ENCODE measurements at regions not wholly inside any gene's neighbourhood (a gene's known extent, or its start where the extent isn't known, plus 50 kb on each side); places are given as distances from the start of the nearest gene placed in this dataset.
"Not testable (repeated sequence)": the region's sequence is repeated elsewhere in the genome, so short reads cannot be mapped to it uniquely, and the experiment has no call there.

GRCh38 chr5:148740966-148741742 lies 85.3 kb upstream of the ADRB2 start:
- no peaks in the 10 kb centered on the region for H3K9me3 ChIP-seq (ENCODE audit: control extremely low read depth in 1 of 5, control insufficient read depth in 4 of 5, insufficient read depth in 2 of 5, low read depth in 1 of 5, low read length in 4 of 5)
- WGBS (ENCODE audit: insufficient coverage) = 100% methylated on average over 5 of the region's 9 CpGs
- no peak overlapping the region for H3K4me3 ChIP-seq (ENCODE audit: control insufficient read depth in 1 of 7, extremely low read depth in 1 of 7, insufficient read depth in 4 of 7, low read depth in 2 of 7, low read length in 6 of 7)
- no peaks in the 10 kb centered on the region for H3K27me3 ChIP-seq (replicated peaks in 2 of 5; ENCODE audit: control insufficient read depth in 4 of 5, insufficient read depth in 5 of 5, low read length in 4 of 5)
- CTCF ChIA-PET = interaction anchor here (0.7 to 18.3 kb wide), 44 partner anchors 9 to 522 kb away, joined by 3 to 361 read pairs (median 4); partner anchors contain the start of gene ADRB2
- no peaks in the 10 kb centered on the region for H3K36me3 ChIP-seq (ENCODE audit: control insufficient read depth in 4 of 4, insufficient read depth in 4 of 4, low read length in 3 of 4)
- peaks cover 0 to 15% (median 3%) of the 10 kb centered on the region in 4 experiments for H3K4me1 ChIP-seq (ENCODE audit: control extremely low read depth in 1 of 4, control insufficient read depth in 4 of 4, insufficient read depth in 4 of 4, low read length in 3 of 4)
- no peak overlapping the region for H3K27ac ChIP-seq (ENCODE audit: insufficient read depth in 1 of 2, low read depth in 1 of 2, low read length in 2 of 2, poor library complexity in 1 of 2, severe bottlenecking in 2 of 2)
- DNase-seq = peak; percentile 72 to 81 (median 74)
- POLR2A ChIA-PET = no interaction called here

GRCh38 chr5:148741766-148742165 lies 84.6 kb upstream of the ADRB2 start:
- DNase-seq; H3K27me3 ChIP-seq (replicated peaks in 2 of 5; ENCODE audit: control insufficient read depth in 4 of 5, insufficient read depth in 5 of 5, low read length in 4 of 5); H3K36me3 ChIP-seq (ENCODE audit: control insufficient read depth in 4 of 4, insufficient read depth in 4 of 4, low read length in 3 of 4); H3K27ac ChIP-seq (ENCODE audit: insufficient read depth in 1 of 2, low read depth in 1 of 2, low read length in 2 of 2, poor library complexity in 1 of 2, severe bottlenecking in 2 of 2); H3K9me3 ChIP-seq (ENCODE audit: control extremely low read depth in 1 of 5, control insufficient read depth in 4 of 5, insufficient read depth in 2 of 5, low read depth in 1 of 5, low read length in 4 of 5); H3K4me3 ChIP-seq (ENCODE audit: control insufficient read depth in 1 of 7, extremely low read depth in 1 of 7, insufficient read depth in 4 of 7, low read depth in 2 of 7, low read length in 6 of 7); POLR2A ChIA-PET: not testable (repeated sequence)
- CTCF ChIA-PET = interaction anchor here (0.9 to 18.3 kb wide), 33 partner anchors 9 to 377 kb away, joined by 3 to 361 read pairs (median 4); partner anchors contain the start of gene ADRB2
- H3K4me1 ChIP-seq (ENCODE audit: control extremely low read depth in 1 of 4, control insufficient read depth in 4 of 4, insufficient read depth in 4 of 4, low read length in 3 of 4) = peaks cover 0 to 21% (median 8%) of the 10 kb centered on the region in 4 experiments
- 93% methylated on average over 2 of the region's 3 CpGs for WGBS (ENCODE audit: insufficient coverage)

GRCh38 chr5:148744380-148744779 lies 82.0 kb upstream of the ADRB2 start:
- H3K36me3 ChIP-seq (ENCODE audit: control insufficient read depth in 4 of 4, insufficient read depth in 4 of 4, low read length in 3 of 4); H3K27ac ChIP-seq (ENCODE audit: insufficient read depth in 1 of 2, low read depth in 1 of 2, low read length in 2 of 2, poor library complexity in 1 of 2, severe bottlenecking in 2 of 2); H3K27me3 ChIP-seq (replicated peaks in 2 of 5; ENCODE audit: control insufficient read depth in 4 of 5, insufficient read depth in 5 of 5, low read length in 4 of 5); DNase-seq; POLR2A ChIA-PET; H3K4me3 ChIP-seq (ENCODE audit: control insufficient read depth in 1 of 7, extremely low read depth in 1 of 7, insufficient read depth in 4 of 7, low read depth in 2 of 7, low read length in 6 of 7); H3K9me3 ChIP-seq (ENCODE audit: control extremely low read depth in 1 of 5, control insufficient read depth in 4 of 5, insufficient read depth in 2 of 5, low read depth in 1 of 5, low read length in 4 of 5): not testable (repeated sequence)
- peaks cover 22 to 47% (median 34%) of the 10 kb centered on the region in 4 experiments for H3K4me1 ChIP-seq (ENCODE audit: control extremely low read depth in 1 of 4, control insufficient read depth in 4 of 4, insufficient read depth in 4 of 4, low read length in 3 of 4)
- CTCF ChIA-PET = interaction anchor here (0.8 to 18.3 kb wide), 8 partner anchors 12 to 387 kb away, joined by 3 to 361 read pairs (median 54); no protein-coding TSS in a partner anchor
- no CpG with 5 or more reads among the region's 1 CpG for whole genome bisulfite sequencing (ENCODE audit: insufficient coverage)

- POLR2A ChIA-PET = interaction anchor here (0.6 to 0.7 kb wide), 5 partner anchors 11 to 710 kb away, joined by 3 to 11 read pairs (median 4); no protein-coding TSS in a partner anchor
- H3K4me3 ChIP-seq (ENCODE audit: control insufficient read depth in 1 of 7, extremely low read depth in 1 of 7, insufficient read depth in 4 of 7, low read depth in 2 of 7, low read length in 6 of 7) = peak overlapping the region in 3 of 7 experiments; percentile 22 to 44 (median 39)
- H3K9me3 ChIP-seq (ENCODE audit: control extremely low read depth in 1 of 5, control insufficient read depth in 4 of 5, insufficient read depth in 2 of 5, low read depth in 1 of 5, low read length in 4 of 5) = no peaks in the 10 kb centered on the region
- H3K36me3 ChIP-seq (ENCODE audit: control insufficient read depth in 4 of 4, insufficient read depth in 4 of 4, low read length in 3 of 4) = no peaks in the 10 kb centered on the region
- CTCF ChIA-PET = interaction anchor here (0.8 to 18.3 kb wide), 7 partner anchors 15 to 368 kb away, joined by 3 to 361 read pairs (median 4); no protein-coding TSS in a partner anchor
- 0% methylated on average over 1 of the region's 2 CpGs for WGBS (ENCODE audit: insufficient coverage)
- H3K27ac ChIP-seq (ENCODE audit: insufficient read depth in 1 of 2, low read depth in 1 of 2, low read length in 2 of 2, poor library complexity in 1 of 2, severe bottlenecking in 2 of 2) = no peak overlapping the region
- peaks cover 33 to 51% (median 40%) of the 10 kb centered on the region in 4 experiments for H3K4me1 ChIP-seq (ENCODE audit: control extremely low read depth in 1 of 4, control insufficient read depth in 4 of 4, insufficient read depth in 4 of 4, low read length in 3 of 4)
- DNase-seq = peak; percentile 76 to 95 (median 91)
- H3K27me3 ChIP-seq (replicated peaks in 2 of 5; ENCODE audit: control insufficient read depth in 4 of 5, insufficient read depth in 5 of 5, low read length in 4 of 5) = no peaks in the 10 kb centered on the region
These were observed 79.4 kb upstream of the ADRB2 start for GRCh38 chr5:148746826-148747535.

GRCh38 chr5:148747536-148747906 lies 78.9 kb upstream of the ADRB2 start:
- DNase-seq = peak in 2 of 3 donors; percentile 60 to 72
- Histone ChIP-seq H3K27ac (ENCODE audit: insufficient read depth in 1 of 2, low read depth in 1 of 2, low read length in 2 of 2, poor library complexity in 1 of 2, severe bottlenecking in 2 of 2) (no peak overlapping the region), H3K4me3 (ENCODE audit: control insufficient read depth in 1 of 7, extremely low read depth in 1 of 7, insufficient read depth in 4 of 7, low read depth in 2 of 7, low read length in 6 of 7) (peak overlapping the region in 3 of 7 experiments; percentile 10 to 44 (median 22)), H3K4me1 (ENCODE audit: control extremely low read depth in 1 of 4, control insufficient read depth in 4 of 4, insufficient read depth in 4 of 4, low read length in 3 of 4) (peaks cover 33 to 51% (median 40%) of the 10 kb centered on the region in 4 experiments), H3K27me3 (replicated peaks in 2 of 5; ENCODE audit: control insufficient read depth in 4 of 5, insufficient read depth in 5 of 5, low read length in 4 of 5) (no peaks in the 10 kb centered on the region), H3K36me3 (ENCODE audit: control insufficient read depth in 4 of 4, insufficient read depth in 4 of 4, low read length in 3 of 4) (no peaks in the 10 kb centered on the region), H3K9me3 (ENCODE audit: control extremely low read depth in 1 of 5, control insufficient read depth in 4 of 5, insufficient read depth in 2 of 5, low read depth in 1 of 5, low read length in 4 of 5) (no peaks in the 10 kb centered on the region)
- no CpG with 5 or more reads among the region's 2 CpGs for WGBS (ENCODE audit: insufficient coverage)
- POLR2A ChIA-PET = no interaction called here
- CTCF ChIA-PET = interaction anchor here (0.9 to 18.3 kb wide), 8 partner anchors 15 to 367 kb away, joined by 3 to 361 read pairs (median 5); no protein-coding TSS in a partner anchor

- H3K9me3 ChIP-seq (ENCODE audit: control extremely low read depth in 1 of 5, control insufficient read depth in 4 of 5, insufficient read depth in 2 of 5, low read depth in 1 of 5, low read length in 4 of 5) = no peaks in the 10 kb centered on the region
- 40% methylated on average over 1 of the region's 4 CpGs for WGBS (ENCODE audit: insufficient coverage)
- POLR2A ChIA-PET = no interaction called here
These were observed 77.6 kb upstream of the ADRB2 start for GRCh38 chr5:148748702-148749392.

More at GRCh38 chr5:148748702-148749392, 77.6 kb upstream of the ADRB2 start:
- H3K27me3 ChIP-seq (replicated peaks in 2 of 5; ENCODE audit: control insufficient read depth in 4 of 5, insufficient read depth in 5 of 5, low read length in 4 of 5) = no peaks in the 10 kb centered on the region
- peak overlapping the region in 1 of 7 experiments; percentile 13 for H3K4me3 ChIP-seq (ENCODE audit: control insufficient read depth in 1 of 7, extremely low read depth in 1 of 7, insufficient read depth in 4 of 7, low read depth in 2 of 7, low read length in 6 of 7)
- CTCF ChIA-PET = interaction anchor here (0.8 to 11.9 kb wide), 8 partner anchors 17 to 366 kb away, joined by 3 to 112 read pairs (median 4); no protein-coding TSS in a partner anchor
- H3K27ac ChIP-seq (ENCODE audit: insufficient read depth in 1 of 2, low read depth in 1 of 2, low read length in 2 of 2, poor library complexity in 1 of 2, severe bottlenecking in 2 of 2) = no peak overlapping the region
- no peaks in the 10 kb centered on the region for H3K36me3 ChIP-seq (ENCODE audit: control insufficient read depth in 4 of 4, insufficient read depth in 4 of 4, low read length in 3 of 4)
- peak in 2 of 3 donors; percentile 55 to 60 for DNase-seq
- H3K4me1 ChIP-seq (ENCODE audit: control extremely low read depth in 1 of 4, control insufficient read depth in 4 of 4, insufficient read depth in 4 of 4, low read length in 3 of 4) = peaks cover 33 to 51% (median 40%) of the 10 kb centered on the region in 4 experiments

Data from common myeloid progenitor, CD34-positive (primary cell).